Fibroblast of lung (primary cell): ENCODE measurements at regions not wholly inside any gene's neighbourhood (a gene's known extent, or its start where the extent isn't known, plus 50 kb on each side); places are given as distances from the start of the nearest gene placed in this dataset.
A peak's percentile ranks its signal among the peaks of the same experiment; 100 is the strongest.
"Not testable (repeated sequence)": the region's sequence is repeated elsewhere in the genome, so short reads cannot be mapped to it uniquely, and the experiment has no call there.

Source experiments
- DNase-seq, 2 donors: peaks; one replicate each; pipeline versions ENCODE4 v3.0.0 to v3.0.0-alpha.2; 2010; ENCODE audit warnings: low read depth in 2 of 2
- H2AFZ ChIP-seq: 2 replicates; pipeline ENCODE4 v1.5.1; 2012; ENCODE audit warnings: low read length, control low read depth, inconsistent platforms
- H3K27ac ChIP-seq: 2 replicates; pipeline ENCODE4 v1.5.1; 2011; ENCODE audit warnings: low read length, control low read depth; ENCODE audit not compliant: insufficient read depth
- H3K27me3 ChIP-seq: 2 replicates; pipeline ENCODE4 v1.5.1; 2011; ENCODE audit warnings: mild to moderate bottlenecking, low read length; ENCODE audit not compliant: control insufficient read depth, insufficient read depth
- H3K36me3 ChIP-seq: 2 replicates; pipeline ENCODE4 v1.5.1; 2011; ENCODE audit warnings: low read length; ENCODE audit not compliant: control insufficient read depth, insufficient read depth
- H3K4me1 ChIP-seq: 2 replicates; pipeline ENCODE4 v1.5.1; 2011; ENCODE audit warnings: low read length; ENCODE audit not compliant: control insufficient read depth, insufficient read depth; ENCODE audit errors: extremely low read depth
- H3K4me2 ChIP-seq: 2 replicates; pipeline ENCODE4 v1.5.1; 2011; ENCODE audit warnings: low read length, control low read depth; ENCODE audit not compliant: insufficient read depth; ENCODE audit errors: extremely low read depth
- H3K4me3 ChIP-seq, 4 experiments: fragments of 200-600 bp in 1 of 4; sonication (generic) in 1 of 4; replicated peaks in 1 of 4; 2 replicates each; pipeline ENCODE4 v1.5.1; 2011 to 2016; ENCODE audit warnings: low read length in 4 of 4, low read depth in 3 of 4, mild to moderate bottlenecking in 3 of 4, control low read depth in 2 of 4, inconsistent platforms in 1 of 4, mixed read lengths in 1 of 4; ENCODE audit not compliant: insufficient read depth in 1 of 4; ENCODE audit errors: control extremely low read depth in 1 of 4
- H3K79me2 ChIP-seq: 2 replicates; pipeline ENCODE4 v1.5.1; 2012; ENCODE audit warnings: mild to moderate bottlenecking, low read length, inconsistent platforms; ENCODE audit not compliant: control insufficient read depth, insufficient read depth
- H3K9ac ChIP-seq: 2 replicates; pipeline ENCODE4 v1.5.1; 2011; ENCODE audit warnings: mild to moderate bottlenecking, low read length, control low read depth; ENCODE audit not compliant: insufficient read depth
- H3K9me3 ChIP-seq: 2 replicates; pipeline ENCODE4 v1.5.1; 2012; ENCODE audit warnings: low read depth, low read length; ENCODE audit not compliant: control insufficient read depth, insufficient read depth
- H4K20me1 ChIP-seq: 2 replicates; pipeline ENCODE4 v1.5.1; 2011; ENCODE audit warnings: low read length; ENCODE audit not compliant: control insufficient read depth, insufficient read depth; ENCODE audit errors: extremely low read depth
- TF ChIP-seq, protein P1 (sequence below), 2 donors: IDR thresholded peaks in 1 of 2; conservative IDR thresholded peaks in 1 of 2; 1 replicate in 1 of 2; 2 replicates in 1 of 2; pipeline ENCODE4 v1.5.1; 2011 to 2012; ENCODE audit warnings: low read length in 2 of 2, control low read depth in 1 of 2, inconsistent platforms in 1 of 2, low read depth in 1 of 2, mild to moderate bottlenecking in 1 of 2

DNA sequence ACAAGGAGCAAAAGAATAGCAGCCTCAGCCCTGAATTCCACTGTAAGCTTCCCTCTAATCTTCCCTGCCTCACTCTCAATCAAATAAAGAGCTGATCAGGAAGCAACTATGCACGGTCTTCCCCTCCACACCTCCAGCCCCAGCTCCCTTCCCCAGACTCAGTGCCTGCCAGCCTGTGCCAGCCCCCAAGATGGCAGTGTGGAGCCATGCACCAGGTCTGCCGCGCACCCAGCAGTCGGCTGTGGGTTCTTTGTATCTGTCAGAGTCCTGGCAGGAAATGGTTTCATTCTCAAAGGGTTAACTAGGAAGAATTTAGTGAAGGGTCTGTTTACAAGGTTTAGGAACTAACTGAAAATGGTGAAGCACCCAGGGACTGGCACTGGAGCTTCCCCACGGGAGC is 71.3 kb upstream of the PRSS12 start:
- H3K79me2 ChIP-seq, H3K27ac ChIP-seq, H3K4me3 ChIP-seq, H3K27me3 ChIP-seq, H4K20me1 ChIP-seq, H3K4me1 ChIP-seq, H3K9ac ChIP-seq, H3K9me3 ChIP-seq, H3K36me3 ChIP-seq, H3K4me2 ChIP-seq, H2AFZ ChIP-seq: not testable (repeated sequence)
- DNase-seq: peak; percentile 25 to 28
- TF ChIP-seq, protein P1, sequence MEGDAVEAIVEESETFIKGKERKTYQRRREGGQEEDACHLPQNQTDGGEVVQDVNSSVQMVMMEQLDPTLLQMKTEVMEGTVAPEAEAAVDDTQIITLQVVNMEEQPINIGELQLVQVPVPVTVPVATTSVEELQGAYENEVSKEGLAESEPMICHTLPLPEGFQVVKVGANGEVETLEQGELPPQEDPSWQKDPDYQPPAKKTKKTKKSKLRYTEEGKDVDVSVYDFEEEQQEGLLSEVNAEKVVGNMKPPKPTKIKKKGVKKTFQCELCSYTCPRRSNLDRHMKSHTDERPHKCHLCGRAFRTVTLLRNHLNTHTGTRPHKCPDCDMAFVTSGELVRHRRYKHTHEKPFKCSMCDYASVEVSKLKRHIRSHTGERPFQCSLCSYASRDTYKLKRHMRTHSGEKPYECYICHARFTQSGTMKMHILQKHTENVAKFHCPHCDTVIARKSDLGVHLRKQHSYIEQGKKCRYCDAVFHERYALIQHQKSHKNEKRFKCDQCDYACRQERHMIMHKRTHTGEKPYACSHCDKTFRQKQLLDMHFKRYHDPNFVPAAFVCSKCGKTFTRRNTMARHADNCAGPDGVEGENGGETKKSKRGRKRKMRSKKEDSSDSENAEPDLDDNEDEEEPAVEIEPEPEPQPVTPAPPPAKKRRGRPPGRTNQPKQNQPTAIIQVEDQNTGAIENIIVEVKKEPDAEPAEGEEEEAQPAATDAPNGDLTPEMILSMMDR (conservative IDR thresholded peaks at IDR 0.05 in 1 of 2, IDR thresholded peaks at IDR 0.05 in 1 of 2; ENCODE audit: low read depth in 1 of 2, low read length in 2 of 2): peak; percentile 49 to 54

DNA sequence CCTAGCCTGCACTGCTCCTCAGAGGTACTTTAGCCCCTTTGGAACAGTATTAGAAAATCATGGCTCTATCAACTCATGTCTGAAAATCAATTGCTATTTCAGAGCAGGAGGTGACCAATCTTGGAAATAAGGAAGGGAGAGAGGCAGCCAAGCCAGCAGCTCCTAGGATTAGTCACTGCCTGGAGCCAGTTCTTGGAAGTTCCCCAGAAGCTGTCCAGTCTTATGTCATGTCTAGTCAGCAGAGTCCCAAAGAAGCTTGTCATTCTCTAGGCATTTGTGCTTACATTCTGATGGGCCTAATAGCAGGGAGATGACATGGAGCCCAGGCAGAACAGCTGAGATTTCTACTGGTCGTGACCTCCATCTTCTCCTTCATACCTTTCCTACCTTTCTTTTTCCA is 76.1 kb upstream of the PRSS12 start:
- H3K4me3 ChIP-seq, H3K4me2 ChIP-seq, H3K9me3 ChIP-seq, DNase-seq, H3K9ac ChIP-seq, H3K27me3 ChIP-seq, H4K20me1 ChIP-seq, H3K4me1 ChIP-seq, H3K36me3 ChIP-seq, H3K79me2 ChIP-seq, H2AFZ ChIP-seq, H3K27ac ChIP-seq: not testable (repeated sequence)

DNA sequence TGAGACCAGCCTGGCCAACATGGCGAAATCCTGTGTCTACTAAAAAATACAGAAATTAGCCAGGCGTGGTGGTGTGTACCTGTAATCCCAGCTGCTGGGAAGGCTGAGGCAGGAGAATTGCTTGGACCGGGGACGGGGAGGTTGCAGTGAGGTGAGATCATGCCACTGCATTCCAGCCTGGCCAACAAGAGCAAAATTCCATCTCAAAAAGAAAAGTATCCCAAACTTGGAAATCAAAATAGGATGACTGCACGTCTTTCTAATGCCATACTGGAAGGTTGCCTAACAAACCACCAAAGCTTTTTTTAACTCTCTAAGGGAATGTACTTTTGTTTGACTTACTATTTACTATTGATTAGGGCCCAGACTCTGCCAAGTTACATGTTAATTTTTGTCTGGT is 79.6 kb upstream of the PRSS12 start:
- H3K27ac ChIP-seq, H4K20me1 ChIP-seq, H3K79me2 ChIP-seq, H3K9me3 ChIP-seq, H3K27me3 ChIP-seq, H3K36me3 ChIP-seq, H3K9ac ChIP-seq, H2AFZ ChIP-seq, H3K4me3 ChIP-seq, H3K4me1 ChIP-seq, H3K4me2 ChIP-seq: not testable (repeated sequence)
- peak in 1 of 2 donors; percentile 38 for DNase-seq

DNA sequence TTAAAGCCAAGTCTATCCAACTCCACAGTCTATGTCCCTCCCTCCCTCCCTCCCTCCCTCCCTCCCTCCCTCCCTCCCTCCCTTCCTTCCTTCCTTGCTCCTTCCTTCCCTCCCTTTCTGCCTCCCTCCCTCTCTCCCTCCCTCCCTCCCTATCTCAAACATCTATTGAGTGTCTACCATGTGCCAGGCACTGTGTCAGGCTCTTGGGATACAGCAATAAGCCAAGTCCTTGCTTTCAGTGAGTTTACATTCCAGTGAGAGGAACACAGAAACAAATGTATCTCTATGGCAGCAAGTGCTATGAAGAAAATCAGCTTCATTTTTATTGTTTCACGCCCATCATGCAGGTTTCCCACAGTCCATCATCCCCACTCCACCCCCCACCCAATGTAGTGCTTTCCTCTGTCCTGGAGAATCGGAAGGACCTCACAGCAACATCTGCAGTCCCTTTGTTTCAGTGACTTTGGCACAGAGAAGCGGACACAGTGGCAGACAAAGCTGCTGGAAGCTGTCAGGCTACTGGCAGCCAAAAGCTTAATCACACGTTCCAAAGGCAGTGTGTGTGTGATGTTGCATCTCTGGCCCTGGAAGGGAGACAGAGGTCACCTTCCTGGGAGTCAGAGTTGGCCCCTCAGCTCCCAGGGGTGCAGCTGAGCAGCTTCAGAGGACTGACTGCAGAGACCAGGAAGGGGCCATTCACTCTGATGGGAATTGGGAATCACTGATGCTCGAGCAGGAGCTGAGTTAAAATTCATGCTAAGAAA is 81.0 kb upstream of the PRSS12 start:
- H3K9ac ChIP-seq, H3K27ac ChIP-seq, H3K4me3 ChIP-seq, H4K20me1 ChIP-seq, H3K36me3 ChIP-seq, H3K9me3 ChIP-seq, DNase-seq, H2AFZ ChIP-seq, H3K79me2 ChIP-seq, H3K4me1 ChIP-seq, H3K4me2 ChIP-seq, H3K27me3 ChIP-seq: not testable (repeated sequence)

DNA sequence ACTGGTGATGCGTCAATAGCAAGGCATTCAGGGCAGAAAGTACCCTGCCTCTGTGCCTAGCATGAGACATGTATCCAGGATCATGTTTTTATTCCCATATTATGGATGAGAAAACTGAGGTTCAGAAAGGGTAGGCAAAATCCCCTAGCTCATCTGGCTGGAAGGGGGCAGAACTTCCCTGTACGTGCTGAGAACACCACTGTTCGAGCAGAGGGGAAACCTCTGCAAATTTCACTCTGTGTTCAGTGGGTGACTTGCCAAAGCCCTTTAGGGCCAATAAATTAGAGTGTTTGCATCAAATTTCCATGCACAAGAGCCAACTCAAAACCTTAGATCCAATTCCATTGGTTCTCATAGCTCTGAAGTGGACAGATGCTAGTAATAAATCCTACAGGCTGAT is 82.6 kb upstream of the PRSS12 start:
- H3K9me3 ChIP-seq, H3K27me3 ChIP-seq: not testable (repeated sequence)

DNA sequence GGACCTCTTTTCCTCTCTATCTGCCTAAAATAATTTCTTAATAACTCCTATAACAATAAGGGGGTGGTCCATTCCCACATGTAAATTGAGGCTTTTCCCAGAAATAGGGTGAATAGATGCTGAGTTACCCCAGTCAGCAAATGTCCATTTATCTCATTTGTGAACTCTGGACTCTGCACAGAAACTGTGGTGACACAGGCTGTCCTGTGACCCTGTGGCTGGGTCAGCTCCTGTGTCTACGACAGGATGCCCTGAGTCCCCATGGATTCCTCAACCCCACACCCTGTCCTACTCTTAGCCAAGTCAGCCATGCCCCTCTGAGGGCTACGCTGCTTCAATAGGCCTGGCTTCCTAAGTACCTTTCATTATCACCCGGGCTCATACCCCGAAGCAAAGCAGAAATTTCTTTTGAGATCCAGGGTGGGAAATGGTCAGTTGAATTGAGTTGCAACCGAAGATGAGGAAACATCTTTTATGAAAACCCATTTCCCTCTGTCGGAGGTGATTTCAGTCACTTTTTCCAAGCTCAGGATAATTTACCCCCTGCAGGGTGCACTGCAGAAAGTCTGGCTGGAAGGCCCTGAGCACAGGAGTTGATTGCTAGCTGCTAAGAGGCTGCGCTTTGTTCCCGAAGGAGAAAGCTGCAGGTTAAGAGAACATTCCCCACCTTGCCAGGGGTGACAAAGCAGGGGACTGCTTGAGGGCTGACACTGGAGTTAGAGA is 89.5 kb upstream of the PRSS12 start:
- H3K27me3 ChIP-seq, H3K36me3 ChIP-seq, DNase-seq, H3K4me1 ChIP-seq, H3K27ac ChIP-seq, H3K9me3 ChIP-seq, H3K4me2 ChIP-seq, H3K4me3 ChIP-seq, H3K79me2 ChIP-seq, H4K20me1 ChIP-seq, H2AFZ ChIP-seq, H3K9ac ChIP-seq: not testable (repeated sequence)

More for the DNA sequence above, 82.6 kb upstream of the PRSS12 start:
- H3K27ac ChIP-seq, DNase-seq, H4K20me1 ChIP-seq, H3K4me2 ChIP-seq, H3K9ac ChIP-seq, H3K36me3 ChIP-seq, H3K4me1 ChIP-seq, H3K79me2 ChIP-seq, H2AFZ ChIP-seq, H3K4me3 ChIP-seq: not testable (repeated sequence)
